Uterus (tissue), 2 donors: ENCODE measurements at regions not wholly inside any gene's neighbourhood (a gene's known extent, or its start where the extent isn't known, plus 50 kb on each side); places are given as distances from the start of the nearest gene placed in this dataset.

ENCODE experiments used
- CTCF ChIP-seq, 4 experiments: fragments of 200-600 bp in 2 of 4; fragments of 450-650 bp in 2 of 4; sonication (generic) in 2 of 4; IDR thresholded peaks; one replicate each; pipeline ENCODE4 v1.5.1; 2016 to 2019; ENCODE audit warnings: antibody characterized with exemption in 4 of 4, mild to moderate bottlenecking in 2 of 4, moderate library complexity in 1 of 4
- POLR2A ChIP-seq, 2 donors: fragments of 450-650 bp; IDR thresholded peaks; one replicate each; pipeline ENCODE4 v1.6.1; 2016; ENCODE audit warnings: antibody characterized with exemption in 2 of 2, mild to moderate bottlenecking in 1 of 2, moderate library complexity in 1 of 2

- TF ChIP-seq CTCF (IDR thresholded peaks at IDR 0.05), result no peak
- no peak for TF ChIP-seq POLR2A (IDR thresholded peaks at IDR 0.05)
Observed at GRCh38 chr1:147849098-147849895, 53.3 kb upstream of the GJA8 start.
